Caco-2 (cell line): ENCODE measurements at regions not wholly inside any gene's neighbourhood (a gene's known extent, or its start where the extent isn't known, plus 50 kb on each side); places are given as distances from the start of the nearest gene placed in this dataset.

Experiments
- BruUV-seq: library from RNA; stranded (reverse); fragments of 400-500 nt; replicated peaks from 2 replicates; lab custom pipeline; 2021; lab: Mats Ljungman, UMichigan
- CTCF ChIA-PET: fragments of 300-600 bp; sonication (Branson Sonifier 250); formaldehyde crosslinking; loops from one replicate; lab custom pipeline; 2022; ENCODE audit warnings: antibody characterized with exemption; lab: Charles Lee
- POLR2A ChIA-PET: fragments of 300-600 bp; sonication (Branson Sonifier 250); formaldehyde crosslinking; loops from one replicate; lab custom pipeline; 2022; ENCODE audit warnings: antibody characterized with exemption; lab: Charles Lee
- DNase-seq, 2 experiments: peaks; one replicate each; pipeline versions ENCODE4 v3.0.0 to v3.0.0-alpha.2; 2020 to 2022
- H3K27me3 ChIP-seq: replicated peaks from 2 replicates; pipeline ENCODE4 v1.6.0; 2011; ENCODE audit warnings: low read length; ENCODE audit not compliant: control insufficient read depth, insufficient read depth
- H3K36me3 ChIP-seq: 2 replicates; pipeline ENCODE4 v1.5.1; 2011; ENCODE audit warnings: low read length; ENCODE audit not compliant: control insufficient read depth, insufficient read depth
- H3K4me1 ChIP-seq: fragments of 250-450 bp; sonication (Bioruptor Pico); 2 replicates; pipeline ENCODE4 v1.5.1; 2020; ENCODE audit warnings: mild to moderate bottlenecking
- H3K4me3 ChIP-seq: 2 replicates; pipeline ENCODE4 v1.5.1; 2011; ENCODE audit warnings: low read depth, mild to moderate bottlenecking, control low read depth, low read length
- H3K9me3 ChIP-seq: fragments of 250-450 bp; sonication (Bioruptor Pico); 2 replicates; pipeline ENCODE4 v1.5.1; 2020; ENCODE audit warnings: mild to moderate bottlenecking, moderate library complexity
- H3K27ac Mint-ChIP-seq: one replicate; pipeline ENCODE4 v1.8.0; 2022; ENCODE audit warnings: mixed read lengths; ENCODE audit not compliant: unreplicated experiment
- H3K27me3 Mint-ChIP-seq: one replicate; pipeline ENCODE4 v1.8.0; 2022; ENCODE audit warnings: mixed read lengths; ENCODE audit not compliant: insufficient read depth, unreplicated experiment
- H3K36me3 Mint-ChIP-seq: one replicate; pipeline ENCODE4 v1.8.0; 2022; ENCODE audit warnings: mild to moderate bottlenecking, mixed read lengths; ENCODE audit not compliant: insufficient read depth, unreplicated experiment
- H3K4me1 Mint-ChIP-seq: one replicate; pipeline ENCODE4 v1.8.0; 2022; ENCODE audit warnings: low read depth, mixed read lengths; ENCODE audit not compliant: unreplicated experiment
- H3K4me3 Mint-ChIP-seq: one replicate; pipeline ENCODE4 v1.8.0; 2022; ENCODE audit warnings: mild to moderate bottlenecking, moderate library complexity, mixed read lengths; ENCODE audit not compliant: unreplicated experiment
- H3K9me3 Mint-ChIP-seq: one replicate; pipeline ENCODE4 v1.8.0; 2022; ENCODE audit warnings: mixed read lengths; ENCODE audit not compliant: unreplicated experiment
- CTCF ChIP-seq, 2 experiments: fragments of 200-600 bp in 1 of 2; IDR thresholded peaks; 1 replicate in 1 of 2; 2 replicates in 1 of 2; pipeline versions ENCODE4 v1.5.1 to v1.8.0; 2011 to 2022; ENCODE audit warnings: antibody characterized with exemption in 1 of 2, control low read depth in 1 of 2, inconsistent platforms in 1 of 2, low read depth in 1 of 2, low read length in 1 of 2, mild to moderate bottlenecking in 1 of 2, moderate library complexity in 1 of 2; ENCODE audit not compliant: insufficient read depth in 1 of 2, severe bottlenecking in 1 of 2, unreplicated experiment in 1 of 2
- intact Hi-C: fragments of 100-400 bp; cut with micrococcal nuclease; formaldehyde crosslinking; loops from one replicate; pipeline ENCODE4 v1.10.0; 2022; ENCODE audit not compliant: unreplicated experiment

- no peaks in the 10 kb centered on the region for H3K36me3 ChIP-seq
- Mint-ChIP-seq H3K27ac (no peak overlapping the region), H3K36me3 (no peaks in the 10 kb centered on the region), H3K27me3 (peaks cover 2% of the 10 kb centered on the region), H3K4me1 (no peaks in the 10 kb centered on the region), H3K4me3 (no peak overlapping the region), H3K9me3 (no peaks in the 10 kb centered on the region)
- intact Hi-C loops = no loop called here
- H3K4me1 ChIP-seq = no peaks in the 10 kb centered on the region
- no TSS peak for BruUV-seq
- ChIA-PET CTCF (no interaction called here), POLR2A (no interaction called here)
- H3K4me3 ChIP-seq = no peak overlapping the region
- no peak for TF ChIP-seq CTCF (IDR thresholded peaks at IDR 0.05; ENCODE audit: insufficient read depth in 1 of 2, low read depth in 1 of 2, low read length in 1 of 2, severe bottlenecking in 1 of 2, unreplicated experiment in 1 of 2)
- H3K27me3 ChIP-seq = no peaks in the 10 kb centered on the region
- no peaks in the 10 kb centered on the region for H3K9me3 ChIP-seq
- no peak for DNase-seq
Measured at GRCh38 chr4:14835708-14836425, 166.4 kb upstream of the CPEB2 start.

- Mint-ChIP-seq H3K4me3 (no peak overlapping the region), H3K36me3 (no peaks in the 10 kb centered on the region), H3K9me3 (no peaks in the 10 kb centered on the region), H3K27ac (no peak overlapping the region), H3K4me1 (no peaks in the 10 kb centered on the region), H3K27me3 (no peaks in the 10 kb centered on the region)
- Histone ChIP-seq H3K4me3 (no peak overlapping the region), H3K27me3 (no peaks in the 10 kb centered on the region), H3K4me1 (no peaks in the 10 kb centered on the region), H3K9me3 (no peaks in the 10 kb centered on the region), H3K36me3 (no peaks in the 10 kb centered on the region)
- CTCF ChIA-PET = no interaction called here
- intact Hi-C loops = no loop called here
- POLR2A ChIA-PET = no interaction called here
- no TSS peak for BruUV-seq
- no peak for DNase-seq
- no peak for TF ChIP-seq CTCF (IDR thresholded peaks at IDR 0.05; ENCODE audit: insufficient read depth in 1 of 2, low read depth in 1 of 2, low read length in 1 of 2, severe bottlenecking in 1 of 2, unreplicated experiment in 1 of 2)
Measured at GRCh38 chr4:14837860-14838259, 164.4 kb upstream of the CPEB2 start.

GRCh38 chr4:14841801-14842768 lies 160.2 kb upstream of the CPEB2 start:
- Mint-ChIP-seq H3K27me3 (no peaks in the 10 kb centered on the region), H3K36me3 (no peaks in the 10 kb centered on the region), H3K27ac (no peak overlapping the region), H3K4me1 (no peaks in the 10 kb centered on the region), H3K9me3 (no peaks in the 10 kb centered on the region), H3K4me3 (no peak overlapping the region)
- no peaks in the 10 kb centered on the region for H3K27me3 ChIP-seq
- no peak overlapping the region for H3K4me3 ChIP-seq
- H3K36me3 ChIP-seq = no peaks in the 10 kb centered on the region
- CTCF ChIA-PET = no interaction called here
- intact Hi-C loops = loop anchor here (1.0 kb wide), 1 partner anchor 43 kb away; no protein-coding TSS in a partner anchor
- no peaks in the 10 kb centered on the region for H3K4me1 ChIP-seq
- no TSS peak for BruUV-seq
- DNase-seq = no peak
- H3K9me3 ChIP-seq = no peaks in the 10 kb centered on the region
- TF ChIP-seq CTCF (IDR thresholded peaks at IDR 0.05; ENCODE audit: insufficient read depth in 1 of 2, low read depth in 1 of 2, low read length in 1 of 2, severe bottlenecking in 1 of 2, unreplicated experiment in 1 of 2) = no peak
- POLR2A ChIA-PET = no interaction called here
